ENCODE measurements at regions not wholly inside any gene's neighbourhood (a gene's known extent, or its start where the extent isn't known, plus 50 kb on each side); places are given as distances from the start of the nearest gene placed in this dataset.
"Not testable (repeated sequence)": the region's sequence is repeated elsewhere in the genome, so short reads cannot be mapped to it uniquely, and the experiment has no call there.

DNA sequence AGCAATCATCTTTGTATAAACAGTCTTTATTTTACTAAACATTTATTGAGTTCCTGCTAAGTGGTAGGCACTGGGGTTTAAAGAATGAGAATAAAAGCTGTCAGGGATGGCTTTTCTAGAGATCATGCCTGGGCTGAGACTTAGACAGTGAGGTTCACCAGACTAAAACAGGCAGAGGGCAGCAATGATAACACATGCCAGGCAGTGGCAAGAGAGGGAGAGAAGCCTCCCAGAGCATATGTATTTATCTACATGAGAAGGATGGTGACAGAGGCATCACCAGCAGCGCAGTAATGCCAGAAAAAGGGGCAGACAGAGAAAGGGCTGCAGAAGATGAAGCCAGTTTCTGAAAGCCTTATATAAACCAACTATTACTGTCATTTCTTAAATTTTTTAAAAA is 121.0 kb upstream of the CCDC180 start:
- no peak overlapping the region for H3K4me3 Mint-ChIP-seq
- peaks cover 3% of the 10 kb centered on the region for H3K27me3 Mint-ChIP-seq (ENCODE audit: low read depth)
- no peaks in the 10 kb centered on the region for H3K4me1 Mint-ChIP-seq
- no peak for DNase-seq (ENCODE audit: low read depth, low spot score)
- no peaks in the 10 kb centered on the region for H3K36me3 Mint-ChIP-seq (ENCODE audit: low read depth)
- H3K9me3 Mint-ChIP-seq, result no peaks in the 10 kb centered on the region
- H3K27ac Mint-ChIP-seq (ENCODE audit: unreplicated experiment), result no peak overlapping the region
- TF ChIP-seq, protein P1, sequence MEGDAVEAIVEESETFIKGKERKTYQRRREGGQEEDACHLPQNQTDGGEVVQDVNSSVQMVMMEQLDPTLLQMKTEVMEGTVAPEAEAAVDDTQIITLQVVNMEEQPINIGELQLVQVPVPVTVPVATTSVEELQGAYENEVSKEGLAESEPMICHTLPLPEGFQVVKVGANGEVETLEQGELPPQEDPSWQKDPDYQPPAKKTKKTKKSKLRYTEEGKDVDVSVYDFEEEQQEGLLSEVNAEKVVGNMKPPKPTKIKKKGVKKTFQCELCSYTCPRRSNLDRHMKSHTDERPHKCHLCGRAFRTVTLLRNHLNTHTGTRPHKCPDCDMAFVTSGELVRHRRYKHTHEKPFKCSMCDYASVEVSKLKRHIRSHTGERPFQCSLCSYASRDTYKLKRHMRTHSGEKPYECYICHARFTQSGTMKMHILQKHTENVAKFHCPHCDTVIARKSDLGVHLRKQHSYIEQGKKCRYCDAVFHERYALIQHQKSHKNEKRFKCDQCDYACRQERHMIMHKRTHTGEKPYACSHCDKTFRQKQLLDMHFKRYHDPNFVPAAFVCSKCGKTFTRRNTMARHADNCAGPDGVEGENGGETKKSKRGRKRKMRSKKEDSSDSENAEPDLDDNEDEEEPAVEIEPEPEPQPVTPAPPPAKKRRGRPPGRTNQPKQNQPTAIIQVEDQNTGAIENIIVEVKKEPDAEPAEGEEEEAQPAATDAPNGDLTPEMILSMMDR (conservative IDR thresholded peaks at IDR 0.05), result no peak

DNA sequence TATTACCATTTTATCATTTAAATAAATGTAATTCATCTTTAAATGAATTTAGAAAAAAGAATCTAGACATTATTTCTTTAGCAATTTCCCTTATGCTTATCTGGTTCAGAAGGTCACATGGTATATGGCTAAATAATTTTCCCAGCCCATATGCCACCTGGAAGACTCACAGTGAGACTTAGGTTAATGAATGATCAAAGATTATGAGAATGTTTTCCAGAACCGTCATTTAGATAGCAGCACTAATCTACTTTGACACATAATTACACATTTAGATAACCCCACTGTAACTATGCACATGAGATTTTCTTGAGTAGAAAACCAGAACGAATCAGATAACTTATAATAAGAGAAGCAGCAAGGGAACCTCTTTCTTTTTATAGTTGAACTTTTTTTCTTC is 124.9 kb upstream of the CCDC180 start:
- not testable (repeated sequence) for H3K4me1 Mint-ChIP-seq; DNase-seq (ENCODE audit: low read depth, low spot score); H3K27ac Mint-ChIP-seq (ENCODE audit: unreplicated experiment); H3K9me3 Mint-ChIP-seq; H3K27me3 Mint-ChIP-seq (ENCODE audit: low read depth); H3K4me3 Mint-ChIP-seq; H3K36me3 Mint-ChIP-seq (ENCODE audit: low read depth)

DNA sequence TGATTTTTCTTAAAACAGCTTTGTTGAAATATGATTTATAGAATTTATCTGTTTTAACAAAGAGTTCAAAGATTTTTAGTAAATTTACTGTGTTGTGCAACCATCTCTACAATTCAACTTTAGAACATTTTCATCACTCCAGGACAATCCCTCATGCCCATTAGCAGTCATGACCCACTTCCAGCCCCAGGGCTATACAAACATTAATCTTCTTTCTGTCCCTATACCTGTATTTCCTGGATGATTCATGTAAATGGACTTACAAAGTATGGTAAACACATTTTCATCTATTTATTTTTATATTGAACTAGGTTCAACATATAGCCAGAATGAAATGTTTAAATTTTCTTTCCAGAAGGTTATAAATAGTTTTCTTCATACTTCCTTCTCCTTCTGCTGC is 127.8 kb upstream of the CCDC180 start:
- Mint-ChIP-seq H3K4me3 (no peak overlapping the region), H3K36me3 (ENCODE audit: low read depth) (no peaks in the 10 kb centered on the region), H3K27ac (ENCODE audit: unreplicated experiment) (no peak overlapping the region), H3K4me1 (no peaks in the 10 kb centered on the region), H3K9me3 (no peaks in the 10 kb centered on the region), H3K27me3 (ENCODE audit: low read depth) (no peaks in the 10 kb centered on the region)
- TF ChIP-seq, protein P1 (conservative IDR thresholded peaks at IDR 0.05), result no peak
- DNase-seq (ENCODE audit: low read depth, low spot score), result no peak

DNA sequence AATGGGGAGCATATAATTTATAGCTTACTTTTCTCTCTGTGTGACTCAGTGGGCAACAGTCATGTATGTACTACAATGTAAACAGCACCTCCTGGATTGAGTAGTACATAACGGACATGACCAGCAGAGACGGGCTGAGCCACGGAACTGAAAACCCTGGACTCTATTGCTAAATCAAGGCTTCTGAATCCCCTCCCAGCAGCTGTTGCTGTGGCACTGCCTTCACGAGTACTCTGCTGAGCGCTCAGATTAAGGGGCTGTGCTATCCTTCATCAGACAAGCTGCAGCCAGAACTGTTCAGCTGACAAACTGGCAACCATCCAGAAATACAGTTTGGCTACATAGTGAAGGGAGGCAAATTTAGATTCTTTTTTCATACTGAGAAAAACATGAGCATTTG is 131.3 kb upstream of the CCDC180 start:
- Mint-ChIP-seq H3K27me3 (ENCODE audit: low read depth) (no peaks in the 10 kb centered on the region), H3K4me1 (no peaks in the 10 kb centered on the region), H3K9me3 (no peaks in the 10 kb centered on the region), H3K27ac (ENCODE audit: unreplicated experiment) (no peak overlapping the region), H3K36me3 (ENCODE audit: low read depth) (no peaks in the 10 kb centered on the region), H3K4me3 (no peak overlapping the region)
- TF ChIP-seq, protein P1 (conservative IDR thresholded peaks at IDR 0.05), result no peak
- no peak for DNase-seq (ENCODE audit: low read depth, low spot score)

DNA sequence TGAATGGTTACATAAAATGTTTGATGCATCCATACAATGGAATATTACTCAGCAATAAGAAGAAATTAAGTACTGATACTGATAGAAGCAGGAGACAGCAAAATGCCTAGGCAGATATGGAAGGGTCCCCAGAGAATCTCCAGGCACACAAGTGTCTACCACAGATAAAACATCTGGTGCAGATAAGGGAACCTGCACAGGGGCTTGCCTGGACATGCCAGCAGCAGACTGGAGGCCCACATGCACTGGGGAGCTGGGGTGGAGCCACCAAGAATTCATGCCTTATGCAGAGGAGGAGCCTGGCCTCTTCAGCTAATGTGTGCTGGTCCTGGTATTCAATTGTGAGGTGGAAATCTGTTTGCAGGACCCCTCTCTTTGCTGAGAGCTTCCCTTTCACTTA is 129.2 kb upstream of the CTSV start:
- DNase-seq (ENCODE audit: low read depth, low spot score); H3K27me3 Mint-ChIP-seq (ENCODE audit: low read depth); H3K36me3 Mint-ChIP-seq (ENCODE audit: low read depth); H3K27ac Mint-ChIP-seq (ENCODE audit: unreplicated experiment); H3K4me1 Mint-ChIP-seq; H3K9me3 Mint-ChIP-seq; H3K4me3 Mint-ChIP-seq: not testable (repeated sequence)

DNA sequence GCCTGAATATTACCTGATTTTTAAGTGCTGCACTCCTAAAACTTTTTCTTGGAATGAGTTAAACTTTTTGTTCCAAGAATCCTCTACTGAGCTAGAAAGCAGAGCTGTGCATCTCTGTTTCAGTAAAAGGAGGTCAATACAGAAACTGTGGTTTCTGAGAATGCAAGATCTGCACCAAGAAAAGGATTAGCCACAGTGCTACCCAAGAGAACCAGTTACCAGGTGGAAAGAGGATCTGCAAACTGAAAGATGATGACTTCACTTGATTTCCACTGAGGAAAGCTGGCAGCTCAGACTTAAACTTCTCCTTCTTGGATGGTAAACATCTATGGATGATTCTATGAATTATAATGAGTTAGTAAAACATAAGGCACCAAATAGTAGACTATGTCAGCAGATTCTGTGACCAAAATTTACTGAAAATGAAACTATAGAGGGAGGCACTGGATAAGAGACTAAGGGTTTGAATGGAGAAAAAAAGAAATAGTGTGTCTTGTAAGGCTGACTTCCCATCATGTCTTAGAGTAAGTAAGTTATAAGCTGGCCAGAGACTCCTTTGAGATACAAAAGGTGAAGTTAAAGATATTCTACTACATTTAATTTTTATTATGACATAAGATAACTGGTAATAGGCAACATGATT is 127.7 kb upstream of the CTSV start:
- H3K9me3 Mint-ChIP-seq; H3K4me3 Mint-ChIP-seq; H3K4me1 Mint-ChIP-seq; H3K36me3 Mint-ChIP-seq (ENCODE audit: low read depth); DNase-seq (ENCODE audit: low read depth, low spot score); H3K27ac Mint-ChIP-seq (ENCODE audit: unreplicated experiment); H3K27me3 Mint-ChIP-seq (ENCODE audit: low read depth): not testable (repeated sequence)

DNA sequence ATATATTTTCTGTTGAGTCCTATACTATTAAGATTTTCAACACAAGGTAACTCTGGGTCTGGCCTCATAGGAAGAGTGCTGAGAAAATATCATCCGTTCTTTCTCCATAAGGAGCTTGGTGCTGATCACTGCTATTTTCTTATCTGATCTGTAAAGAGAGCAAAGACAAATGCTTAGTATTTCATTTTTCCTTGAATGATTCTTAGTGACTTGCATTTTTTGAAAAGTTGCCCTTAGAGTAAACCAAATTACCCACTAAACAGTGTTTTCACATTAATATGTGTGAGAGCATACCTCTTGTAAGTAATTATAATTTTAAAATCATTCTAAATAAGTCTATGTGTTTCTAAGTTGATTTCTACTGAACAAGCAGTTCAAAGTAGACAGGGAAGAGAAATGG is 121.3 kb upstream of the CTSV start:
- Mint-ChIP-seq H3K27ac (ENCODE audit: unreplicated experiment) (no peak overlapping the region), H3K36me3 (ENCODE audit: low read depth) (no peaks in the 10 kb centered on the region), H3K27me3 (ENCODE audit: low read depth) (no peaks in the 10 kb centered on the region), H3K4me1 (no peaks in the 10 kb centered on the region), H3K9me3 (no peaks in the 10 kb centered on the region), H3K4me3 (no peak overlapping the region)
- no peak for DNase-seq (ENCODE audit: low read depth, low spot score)
- TF ChIP-seq, protein P1 (conservative IDR thresholded peaks at IDR 0.05), result no peak

DNA sequence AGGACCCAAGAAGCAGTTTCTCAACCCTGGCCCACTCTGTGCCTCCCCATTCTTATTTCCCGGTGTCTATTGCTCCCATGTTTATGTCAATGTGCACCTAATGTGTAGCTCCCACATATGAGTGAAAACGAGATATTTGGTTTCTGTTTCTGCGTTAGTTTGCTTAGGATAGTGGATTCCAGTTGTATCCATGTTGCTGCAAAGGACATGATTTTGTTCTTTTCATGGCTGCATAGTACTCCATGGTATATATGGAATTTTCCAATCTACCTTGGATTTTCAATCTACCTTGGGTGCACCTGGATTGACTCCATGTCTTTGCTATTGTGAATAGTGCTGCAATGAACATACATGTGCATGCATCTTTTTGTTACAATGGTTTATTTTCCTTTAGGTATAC is 119.8 kb upstream of the CTSV start:
- not testable (repeated sequence) for H3K4me3 Mint-ChIP-seq; H3K27me3 Mint-ChIP-seq (ENCODE audit: low read depth); H3K9me3 Mint-ChIP-seq; DNase-seq (ENCODE audit: low read depth, low spot score); H3K36me3 Mint-ChIP-seq (ENCODE audit: low read depth); H3K27ac Mint-ChIP-seq (ENCODE audit: unreplicated experiment); H3K4me1 Mint-ChIP-seq

DNA sequence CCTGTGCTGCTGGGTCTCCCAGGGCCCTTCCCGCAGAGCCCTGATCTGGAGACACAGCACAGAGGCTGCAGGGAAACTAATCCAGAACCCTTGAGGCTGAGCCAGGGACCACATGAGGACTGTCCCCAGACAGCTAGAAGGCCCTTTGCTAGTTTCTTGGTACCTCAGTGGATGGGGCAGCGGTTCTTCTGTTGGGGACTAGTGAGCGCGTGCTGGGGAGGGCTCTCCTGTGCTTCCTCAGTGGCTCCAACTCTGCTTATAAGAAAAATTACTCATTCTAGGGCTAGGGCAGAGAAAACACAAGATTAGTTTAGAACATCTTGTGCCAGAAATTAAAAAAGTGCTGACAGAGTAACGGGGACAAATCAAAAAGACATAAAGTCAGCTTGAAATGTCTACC is 116.5 kb upstream of the CTSV start:
- H3K36me3 Mint-ChIP-seq (ENCODE audit: low read depth); H3K27ac Mint-ChIP-seq (ENCODE audit: unreplicated experiment); H3K9me3 Mint-ChIP-seq; H3K4me1 Mint-ChIP-seq; DNase-seq (ENCODE audit: low read depth, low spot score); H3K4me3 Mint-ChIP-seq; H3K27me3 Mint-ChIP-seq (ENCODE audit: low read depth): not testable (repeated sequence)

Measured in neural crest cell (in vitro differentiated cells).